ENCODE measurements at regions not wholly inside any gene's neighbourhood (a gene's known extent, or its start where the extent isn't known, plus 50 kb on each side); places are given as distances from the start of the nearest gene placed in this dataset.

GRCh38 chr1:70567167-70567566 is 156.1 kb downstream of the CTH start:
- TF ChIP-seq, protein P1, sequence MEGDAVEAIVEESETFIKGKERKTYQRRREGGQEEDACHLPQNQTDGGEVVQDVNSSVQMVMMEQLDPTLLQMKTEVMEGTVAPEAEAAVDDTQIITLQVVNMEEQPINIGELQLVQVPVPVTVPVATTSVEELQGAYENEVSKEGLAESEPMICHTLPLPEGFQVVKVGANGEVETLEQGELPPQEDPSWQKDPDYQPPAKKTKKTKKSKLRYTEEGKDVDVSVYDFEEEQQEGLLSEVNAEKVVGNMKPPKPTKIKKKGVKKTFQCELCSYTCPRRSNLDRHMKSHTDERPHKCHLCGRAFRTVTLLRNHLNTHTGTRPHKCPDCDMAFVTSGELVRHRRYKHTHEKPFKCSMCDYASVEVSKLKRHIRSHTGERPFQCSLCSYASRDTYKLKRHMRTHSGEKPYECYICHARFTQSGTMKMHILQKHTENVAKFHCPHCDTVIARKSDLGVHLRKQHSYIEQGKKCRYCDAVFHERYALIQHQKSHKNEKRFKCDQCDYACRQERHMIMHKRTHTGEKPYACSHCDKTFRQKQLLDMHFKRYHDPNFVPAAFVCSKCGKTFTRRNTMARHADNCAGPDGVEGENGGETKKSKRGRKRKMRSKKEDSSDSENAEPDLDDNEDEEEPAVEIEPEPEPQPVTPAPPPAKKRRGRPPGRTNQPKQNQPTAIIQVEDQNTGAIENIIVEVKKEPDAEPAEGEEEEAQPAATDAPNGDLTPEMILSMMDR (IDR thresholded peaks at IDR 0.05; ENCODE audit: insufficient read depth, low read length, poor library complexity, severe bottlenecking) = no peak
- H3K27me3 ChIP-seq (ENCODE audit: control insufficient read depth, insufficient read depth, low read length) = no peaks in the 10 kb centered on the region
- H3K36me3 ChIP-seq (ENCODE audit: control insufficient read depth, insufficient read depth, low read length) = no peaks in the 10 kb centered on the region
- no peak for DNase-seq (ENCODE audit: low read depth)
- no peak overlapping the region for H3K4me3 ChIP-seq (ENCODE audit: low read depth, low read length)

- TF ChIP-seq, protein P1 (IDR thresholded peaks at IDR 0.05; ENCODE audit: insufficient read depth, low read length, poor library complexity, severe bottlenecking) = no peak
Measured at GRCh38 chr1:70571191-70571590, 160.1 kb downstream of the CTH start.

DNA sequence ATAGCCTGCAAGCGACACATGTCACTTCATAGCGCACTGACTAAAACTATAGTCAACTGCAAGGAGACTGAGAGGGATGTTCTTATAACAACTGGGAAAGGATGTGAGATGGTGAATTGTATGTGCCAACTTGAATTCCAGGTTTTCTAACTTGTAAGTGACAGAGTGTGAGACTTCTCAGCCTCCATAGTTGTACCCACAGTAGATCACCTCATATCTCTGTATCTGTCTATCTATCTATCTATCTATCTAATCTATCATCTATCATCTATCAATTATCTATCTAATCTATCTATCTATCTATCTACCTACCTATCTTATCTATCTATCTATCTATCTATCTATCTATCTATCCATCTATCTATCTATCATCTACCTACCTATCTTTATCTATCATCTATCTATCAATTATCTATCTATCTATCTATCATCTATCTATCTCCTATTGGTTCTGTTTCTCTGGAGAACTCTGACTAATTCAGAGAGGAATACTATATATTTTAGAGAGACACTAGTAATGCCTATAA is 162.3 kb downstream of the CTH start:
- H3K4me3 ChIP-seq (ENCODE audit: low read depth, low read length) = no peak overlapping the region
- TF ChIP-seq, protein P1 (IDR thresholded peaks at IDR 0.05; ENCODE audit: insufficient read depth, low read length, poor library complexity, severe bottlenecking) = no peak
- no peaks in the 10 kb centered on the region for H3K27me3 ChIP-seq (ENCODE audit: control insufficient read depth, insufficient read depth, low read length)
- DNase-seq (ENCODE audit: low read depth) = no peak
- no peaks in the 10 kb centered on the region for H3K36me3 ChIP-seq (ENCODE audit: control insufficient read depth, insufficient read depth, low read length)

More at GRCh38 chr1:70571191-70571590, 160.1 kb downstream of the CTH start:
- no peak overlapping the region for H3K4me3 ChIP-seq (ENCODE audit: low read depth, low read length)
- H3K36me3 ChIP-seq (ENCODE audit: control insufficient read depth, insufficient read depth, low read length) = no peaks in the 10 kb centered on the region
- no peak for DNase-seq (ENCODE audit: low read depth)
- H3K27me3 ChIP-seq (ENCODE audit: control insufficient read depth, insufficient read depth, low read length) = no peaks in the 10 kb centered on the region

DNA sequence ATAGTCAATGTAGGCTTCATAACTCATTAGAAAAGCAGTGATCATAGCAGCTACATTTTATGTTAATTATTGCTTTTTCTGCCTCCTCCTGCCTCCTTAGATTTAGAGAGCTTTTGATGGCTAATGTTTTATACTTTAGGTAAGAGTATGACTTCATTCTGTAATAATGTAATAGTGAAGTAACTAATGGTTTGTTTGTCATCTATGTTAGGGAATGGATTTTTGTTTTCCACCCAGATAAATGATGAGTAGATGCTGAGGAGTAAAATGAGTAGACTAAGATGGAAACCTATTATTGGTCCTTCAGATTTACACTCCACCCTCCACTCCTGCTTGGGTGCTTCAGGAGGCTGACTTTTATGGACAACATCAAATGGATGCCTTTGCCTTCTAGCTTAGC is 170.6 kb downstream of the CTH start:
- DNase-seq (ENCODE audit: low read depth) = no peak
- no peak overlapping the region for H3K4me3 ChIP-seq (ENCODE audit: low read depth, low read length)
- TF ChIP-seq, protein P1 (IDR thresholded peaks at IDR 0.05; ENCODE audit: insufficient read depth, low read length, poor library complexity, severe bottlenecking) = no peak
- H3K27me3 ChIP-seq (ENCODE audit: control insufficient read depth, insufficient read depth, low read length) = no peaks in the 10 kb centered on the region
- H3K36me3 ChIP-seq (ENCODE audit: control insufficient read depth, insufficient read depth, low read length) = no peaks in the 10 kb centered on the region

- TF ChIP-seq, protein P1 (IDR thresholded peaks at IDR 0.05; ENCODE audit: insufficient read depth, low read length, poor library complexity, severe bottlenecking) = no peak
- peak; percentile 42 for DNase-seq (ENCODE audit: low read depth)
- Histone ChIP-seq H3K4me3 (ENCODE audit: low read depth, low read length) (no peak overlapping the region), H3K27me3 (ENCODE audit: control insufficient read depth, insufficient read depth, low read length) (no peaks in the 10 kb centered on the region), H3K36me3 (ENCODE audit: control insufficient read depth, insufficient read depth, low read length) (no peaks in the 10 kb centered on the region)
Measured at GRCh38 chr1:70583522-70583921, 172.5 kb downstream of the CTH start.

- Histone ChIP-seq H3K27me3 (ENCODE audit: control insufficient read depth, insufficient read depth, low read length) (no peaks in the 10 kb centered on the region), H3K36me3 (ENCODE audit: control insufficient read depth, insufficient read depth, low read length) (no peaks in the 10 kb centered on the region), H3K4me3 (ENCODE audit: low read depth, low read length) (no peak overlapping the region)
- TF ChIP-seq, protein P1 (IDR thresholded peaks at IDR 0.05; ENCODE audit: insufficient read depth, low read length, poor library complexity, severe bottlenecking) = no peak
- DNase-seq (ENCODE audit: low read depth) = no peak
Measured at GRCh38 chr1:70586046-70586445, 175.0 kb downstream of the CTH start.

Data from kidney epithelial cell (primary cell).